Natural killer cell (primary cell): ENCODE measurements at regions not wholly inside any gene's neighbourhood (a gene's known extent, or its start where the extent isn't known, plus 50 kb on each side); places are given as distances from the start of the nearest gene placed in this dataset.

Experiments used
- ATAC-seq, 3 donors: fragments of 150-1000 bp in 2 of 3; fragments of 200-7000 bp in 1 of 3; cut with Tn5 transposase; 1 replicate in 1 of 3; 2 replicates in 2 of 3; pipeline ENCODE4 v1.10.0; 2021; ENCODE audit warnings: mild to moderate bottlenecking in 2 of 3, moderate library complexity in 2 of 3
- DNase-seq, 2 donors: peaks; one replicate each; pipeline versions ENCODE4 v3.0.0 to v3.0.0-alpha.2; 2013 to 2021; ENCODE audit warnings: mixed read lengths in 1 of 2
- H3K27ac ChIP-seq: one replicate; pipeline ENCODE4 v1.5.1; 2013; ENCODE audit warnings: mild to moderate bottlenecking, low read length
- H3K27me3 ChIP-seq: one replicate; pipeline ENCODE4 v1.6.1; 2013; ENCODE audit warnings: low read length; ENCODE audit not compliant: control insufficient read depth, insufficient read depth
- H3K36me3 ChIP-seq: one replicate; pipeline ENCODE4 v1.6.1; 2013; ENCODE audit warnings: low read length; ENCODE audit not compliant: control insufficient read depth, insufficient read depth
- H3K4me1 ChIP-seq: one replicate; pipeline ENCODE4 v1.6.1; 2013; ENCODE audit warnings: low read length; ENCODE audit not compliant: control insufficient read depth, insufficient read depth
- H3K4me3 ChIP-seq: one replicate; pipeline ENCODE4 v1.5.1; 2013; ENCODE audit warnings: low read length
- H3K9me3 ChIP-seq: one replicate; pipeline ENCODE4 v1.6.1; 2013; ENCODE audit warnings: low read length; ENCODE audit not compliant: control insufficient read depth, insufficient read depth
- H3K27ac Mint-ChIP-seq, 2 donors: one replicate each; pipeline ENCODE4 v1.8.0; 2022; ENCODE audit warnings: mild to moderate bottlenecking in 2 of 2, mixed read lengths in 2 of 2, moderate library complexity in 1 of 2
- H3K27me3 Mint-ChIP-seq, 2 donors: one replicate each; pipeline ENCODE4 v1.8.0; 2022; ENCODE audit warnings: low read depth in 2 of 2, mixed read lengths in 2 of 2
- H3K36me3 Mint-ChIP-seq: one replicate; pipeline ENCODE4 v1.8.0; 2022; ENCODE audit warnings: mixed read lengths
- H3K4me1 Mint-ChIP-seq, 2 donors: one replicate each; pipeline ENCODE4 v1.8.0; 2022; ENCODE audit warnings: mixed read lengths in 2 of 2
- H3K4me3 Mint-ChIP-seq: one replicate; pipeline ENCODE4 v1.8.0; 2022; ENCODE audit warnings: mild to moderate bottlenecking, moderate library complexity, mixed read lengths
- H3K9me3 Mint-ChIP-seq, 2 donors: one replicate each; pipeline ENCODE4 v1.8.0; 2022; ENCODE audit warnings: mixed read lengths in 2 of 2
- CTCF ChIP-seq: fragments of 200-600 bp; IDR thresholded peaks from one replicate; pipeline ENCODE4 v1.8.0; 2022; ENCODE audit warnings: antibody characterized with exemption
- WGBS: methylation state at CpG from one replicate; pipeline ENCODE4 v1.1.7; 2013; ENCODE audit warnings: missing lambda C conversion rate; ENCODE audit not compliant: insufficient coverage; 5-methylcytosine and 5-hydroxymethylcytosine counted together
- intact Hi-C: fragments of 100-400 bp; cut with micrococcal nuclease; formaldehyde crosslinking; loops from one replicate; pipeline ENCODE4 v1.14.2; 2022

- DNase-seq (no peak), ATAC-seq (no peak)
- no peaks in the 10 kb centered on the region for H3K27me3 ChIP-seq
- H3K4me1 ChIP-seq: no peaks in the 10 kb centered on the region
- Mint-ChIP-seq H3K27me3 (no peaks in the 10 kb centered on the region), H3K27ac (no peak overlapping the region), H3K9me3 (peaks cover 3 to 8% of the 10 kb centered on the region in 2 donors), H3K4me1 (no peaks in the 10 kb centered on the region), H3K36me3 (no peaks in the 10 kb centered on the region), H3K4me3 (no peak overlapping the region)
- H3K4me3 ChIP-seq: no peak overlapping the region
- H3K27ac ChIP-seq: no peak overlapping the region
- intact Hi-C loops: no loop called here
- 90% methylated on average over 4 of the region's 4 CpGs for WGBS
- H3K9me3 ChIP-seq: no peaks in the 10 kb centered on the region
- H3K36me3 ChIP-seq: no peaks in the 10 kb centered on the region
- no peak for TF ChIP-seq CTCF
Measured at GRCh38 chr2:145854039-145854755, 1334.3 kb upstream of the ZEB2 start.

GRCh38 chr2:145851730-145852129, 1331.8 kb upstream of the ZEB2 start:
- Histone ChIP-seq H3K9me3 (no peaks in the 10 kb centered on the region), H3K27me3 (no peaks in the 10 kb centered on the region), H3K4me1 (no peaks in the 10 kb centered on the region), H3K4me3 (no peak overlapping the region), H3K27ac (no peak overlapping the region), H3K36me3 (no peaks in the 10 kb centered on the region)
- no peaks in the 10 kb centered on the region for H3K27me3 Mint-ChIP-seq
- ATAC-seq: no peak
- no peak overlapping the region for H3K4me3 Mint-ChIP-seq
- WGBS: 93% methylated on average over 2 of the region's 2 CpGs
- H3K27ac Mint-ChIP-seq: no peak overlapping the region
- no peaks in the 10 kb centered on the region for H3K36me3 Mint-ChIP-seq
- peaks cover 3 to 5% of the 10 kb centered on the region in 2 donors for H3K9me3 Mint-ChIP-seq
- no peaks in the 10 kb centered on the region for H3K4me1 Mint-ChIP-seq
- DNase-seq: no peak
- intact Hi-C loops: no loop called here
- no peak for TF ChIP-seq CTCF

- intact Hi-C loops: no loop called here
- Mint-ChIP-seq H3K36me3 (no peaks in the 10 kb centered on the region), H3K27me3 (no peaks in the 10 kb centered on the region), H3K9me3 (no peaks in the 10 kb centered on the region), H3K27ac (no peak overlapping the region), H3K4me1 (no peaks in the 10 kb centered on the region), H3K4me3 (no peak overlapping the region)
- no peaks in the 10 kb centered on the region for H3K9me3 ChIP-seq
- no peaks in the 10 kb centered on the region for H3K4me1 ChIP-seq
- no peak for TF ChIP-seq CTCF
- no peak for ATAC-seq
- WGBS: 86% methylated on average over 4 of the region's 4 CpGs
- no peak overlapping the region for H3K4me3 ChIP-seq
- H3K27ac ChIP-seq: no peak overlapping the region
- no peaks in the 10 kb centered on the region for H3K27me3 ChIP-seq
- H3K36me3 ChIP-seq: no peaks in the 10 kb centered on the region
- no peak for DNase-seq
Measured at GRCh38 chr2:145849466-145849865, 1329.5 kb upstream of the ZEB2 start.

- H3K9me3 Mint-ChIP-seq: no peaks in the 10 kb centered on the region
- ATAC-seq: no peak
- no peaks in the 10 kb centered on the region for H3K4me1 ChIP-seq
- H3K36me3 Mint-ChIP-seq: no peaks in the 10 kb centered on the region
- TF ChIP-seq CTCF: no peak
- DNase-seq: no peak
- no peak overlapping the region for H3K27ac ChIP-seq
- no peak overlapping the region for H3K4me3 Mint-ChIP-seq
- intact Hi-C loops: no loop called here
- 100% methylated on average over 3 of the region's 4 CpGs for WGBS
- H3K27me3 Mint-ChIP-seq: no peaks in the 10 kb centered on the region
- H3K27ac Mint-ChIP-seq: no peak overlapping the region
- no peaks in the 10 kb centered on the region for H3K27me3 ChIP-seq
- no peaks in the 10 kb centered on the region for H3K36me3 ChIP-seq
- H3K9me3 ChIP-seq: no peaks in the 10 kb centered on the region
- H3K4me3 ChIP-seq: no peak overlapping the region
- H3K4me1 Mint-ChIP-seq: no peaks in the 10 kb centered on the region
Measured at GRCh38 chr2:145846982-145847381, 1327.1 kb upstream of the ZEB2 start.
